COLO668 (cell line): ENCODE measurements at regions not wholly inside any gene's neighbourhood (a gene's known extent, or its start where the extent isn't known, plus 50 kb on each side); places are given as distances from the start of the nearest gene placed in this dataset.
A peak's percentile ranks its signal among the peaks of the same experiment; 100 is the strongest.
"Not testable (repeated sequence)": the region's sequence is repeated elsewhere in the genome, so short reads cannot be mapped to it uniquely, and the experiment has no call there.

Source experiments
- DNase-seq: peaks from one replicate; lab custom pipeline; 2025; ENCODE audit not compliant: unreplicated experiment; lab: John Stamatoyannopoulos, UW

DNA sequence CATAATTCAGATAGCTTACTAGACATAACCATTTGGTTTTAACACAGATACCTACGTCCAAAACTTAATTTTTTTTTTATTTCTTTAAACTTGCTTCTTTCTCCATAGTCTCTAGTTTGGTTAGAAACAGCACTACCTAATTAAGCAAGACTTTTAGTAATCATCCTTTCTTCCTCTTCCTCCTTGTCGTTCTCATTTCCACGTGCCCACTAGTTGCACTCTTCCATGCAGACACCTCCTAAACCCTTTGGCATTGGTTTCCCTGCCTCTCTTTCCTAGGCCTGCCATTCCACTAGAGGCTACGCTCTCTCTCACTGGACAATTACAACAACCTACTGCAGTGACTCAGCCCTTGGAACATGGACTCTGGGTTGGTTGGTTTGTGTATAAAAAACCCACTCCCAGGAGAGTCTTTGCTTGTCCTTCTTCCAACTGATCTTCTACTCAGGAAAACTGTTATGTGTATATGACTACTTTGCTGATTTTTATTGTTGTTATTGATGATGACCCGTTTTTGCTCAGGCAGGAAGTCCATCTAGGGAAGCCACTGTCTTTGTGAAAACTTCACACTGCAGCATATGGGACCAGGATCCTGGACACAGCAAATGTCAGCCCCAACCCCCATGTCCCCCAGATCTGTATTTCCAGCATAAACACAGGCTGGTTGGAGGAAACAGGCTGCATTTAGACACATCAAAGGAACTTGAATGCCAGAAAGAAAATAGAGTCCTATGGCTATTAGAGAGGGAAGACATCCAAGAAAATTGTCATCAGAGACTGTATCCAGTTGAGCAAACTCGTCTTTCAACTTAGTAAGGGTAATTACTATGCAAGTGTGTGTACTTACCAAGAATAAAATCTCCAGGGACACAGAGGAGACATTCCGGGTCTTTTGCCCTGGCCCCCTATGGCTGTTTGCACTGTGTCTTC, 503.2 kb downstream of the GADD45G start:
- DNase-seq: no peak

GRCh38 chr9:90112788-90113187, 508.0 kb downstream of the GADD45G start:
- DNase-seq: no peak

DNA sequence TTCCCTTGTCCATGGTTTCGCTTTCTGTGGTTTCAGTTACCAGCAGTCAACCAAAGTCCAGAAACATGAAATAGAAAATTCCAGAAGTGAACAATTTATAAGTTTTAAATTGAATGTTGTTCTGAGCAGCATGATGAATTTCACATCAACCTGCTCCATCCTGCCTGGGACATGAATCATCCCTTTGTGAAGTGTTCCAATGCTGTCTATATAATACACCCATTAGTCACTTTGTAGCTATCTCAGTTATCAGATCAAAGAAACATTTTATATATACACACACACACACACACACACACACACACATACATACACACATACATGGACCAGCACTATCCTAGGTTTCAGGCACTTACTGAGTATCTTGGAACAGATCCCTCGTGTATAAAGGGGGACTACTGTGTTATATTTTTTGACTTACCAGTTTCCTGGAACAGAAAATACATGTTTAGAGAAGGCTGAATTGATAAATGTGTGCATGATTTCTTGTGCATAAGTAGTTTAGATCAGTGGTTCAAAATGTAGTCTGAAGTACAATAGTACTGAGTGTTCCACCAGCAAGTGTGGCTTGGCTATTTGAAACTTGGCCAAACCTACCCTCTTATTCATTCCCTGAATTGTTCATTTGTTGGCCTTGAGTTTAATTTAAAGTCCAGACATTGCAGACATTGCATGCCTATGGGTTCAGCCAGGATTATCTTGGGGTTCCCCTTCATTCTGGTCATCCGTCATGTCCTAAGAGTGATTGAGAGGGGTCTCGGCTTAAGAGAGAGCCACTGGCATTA, 510.0 kb downstream of the GADD45G start:
- no peak for DNase-seq

DNA sequence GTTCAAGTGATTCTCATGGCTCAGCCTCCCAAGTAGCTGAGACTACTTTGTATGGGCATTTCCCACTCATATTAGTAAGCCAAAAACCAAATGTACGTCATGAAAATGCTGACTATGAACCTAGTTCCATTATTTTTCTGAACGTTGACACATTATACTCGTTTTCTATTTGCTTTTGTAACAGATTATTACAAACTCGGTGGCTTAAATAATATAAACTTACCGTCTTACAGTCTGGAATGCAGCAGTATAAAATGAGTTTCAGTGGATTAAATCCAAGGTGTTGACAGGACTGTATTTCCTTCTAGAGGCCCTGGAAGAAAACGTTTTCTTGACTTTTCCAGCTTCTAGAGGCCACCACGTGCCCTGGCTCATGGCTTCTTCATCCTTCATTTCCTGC, 517.0 kb downstream of the GADD45G start:
- no peak for DNase-seq

GRCh38 chr9:90124961-90125360, 517.7 kb downstream of the DIRAS2 start:
- peak; percentile 37 for DNase-seq

DNA sequence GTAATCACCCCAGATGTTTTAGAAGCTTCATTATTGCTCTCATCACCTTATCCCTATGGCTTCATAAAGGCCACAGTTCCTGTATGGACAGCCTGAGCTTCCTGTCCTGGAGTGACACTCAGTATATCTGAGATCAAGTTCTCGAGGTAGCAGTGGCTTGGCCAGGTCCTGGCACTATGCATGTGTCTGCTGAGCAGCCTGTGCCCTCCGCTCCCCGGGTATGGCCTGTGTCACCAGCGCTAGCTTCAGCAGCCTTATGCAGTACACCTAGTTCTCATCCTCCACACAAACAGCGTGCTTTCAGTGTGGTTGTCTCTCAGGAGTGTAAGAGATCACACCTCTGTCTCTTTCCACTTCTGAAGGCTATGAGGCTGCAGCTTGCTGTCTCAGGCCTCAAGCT, 514.7 kb downstream of the DIRAS2 start:
- DNase-seq: no peak

DNA sequence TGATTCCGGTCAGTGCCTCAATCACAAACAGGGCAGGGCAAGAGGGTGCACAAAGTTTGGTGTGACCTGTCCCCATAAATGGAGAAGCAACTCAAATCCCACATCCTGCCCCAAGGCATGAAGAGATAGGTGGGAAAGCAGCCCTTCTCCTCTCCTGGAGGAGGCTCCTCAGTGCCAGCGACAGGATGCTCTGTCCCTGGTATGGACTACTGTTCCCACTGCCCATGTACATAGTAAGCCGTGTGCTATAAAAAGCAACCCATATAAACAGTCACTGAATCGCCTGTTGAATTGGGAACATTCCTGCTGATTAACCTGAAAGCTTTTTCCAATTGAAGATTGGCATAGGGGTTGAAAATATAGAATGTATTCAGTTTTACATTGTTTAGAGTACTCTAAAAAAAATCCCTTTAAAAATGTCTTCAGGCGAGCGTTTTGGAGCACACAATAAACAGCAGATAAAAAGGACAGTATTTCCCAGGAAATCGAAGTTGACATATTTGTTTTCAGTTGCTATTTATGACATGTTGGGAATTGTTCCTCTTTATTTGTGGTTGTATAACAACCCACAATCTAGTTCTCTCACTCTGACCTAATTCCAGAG, 513.9 kb downstream of the DIRAS2 start:
- no peak for DNase-seq

GRCh38 chr9:90129446-90129845, 513.2 kb downstream of the DIRAS2 start:
- DNase-seq: no peak

- no peak for DNase-seq
These were observed 511.1 kb downstream of the DIRAS2 start for GRCh38 chr9:90131568-90131967.

DNA sequence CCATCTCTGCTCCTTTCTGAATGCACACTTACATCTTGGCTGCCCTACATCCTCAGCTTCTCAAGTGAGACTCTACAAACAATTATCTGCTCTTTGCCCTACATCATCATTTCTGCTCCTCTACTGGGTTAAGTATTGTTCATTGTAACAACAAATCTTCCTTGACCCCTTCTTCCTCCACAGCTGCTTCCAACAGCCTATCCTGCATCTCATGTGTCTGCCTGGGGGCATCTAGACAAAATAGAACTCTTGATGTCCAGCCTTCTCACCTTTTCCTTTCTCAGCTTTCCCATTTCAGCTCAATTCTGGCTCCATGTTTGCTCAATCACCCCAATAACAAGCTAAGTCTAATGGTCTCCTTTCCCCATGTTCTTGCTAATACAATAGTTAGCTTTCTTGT, 509.8 kb downstream of the DIRAS2 start:
- no peak for DNase-seq

GRCh38 chr9:90137801-90138200, 504.8 kb downstream of the DIRAS2 start:
- no peak for DNase-seq

GRCh38 chr9:90140131-90140818, 502.3 kb downstream of the DIRAS2 start:
- no peak for DNase-seq

DNA sequence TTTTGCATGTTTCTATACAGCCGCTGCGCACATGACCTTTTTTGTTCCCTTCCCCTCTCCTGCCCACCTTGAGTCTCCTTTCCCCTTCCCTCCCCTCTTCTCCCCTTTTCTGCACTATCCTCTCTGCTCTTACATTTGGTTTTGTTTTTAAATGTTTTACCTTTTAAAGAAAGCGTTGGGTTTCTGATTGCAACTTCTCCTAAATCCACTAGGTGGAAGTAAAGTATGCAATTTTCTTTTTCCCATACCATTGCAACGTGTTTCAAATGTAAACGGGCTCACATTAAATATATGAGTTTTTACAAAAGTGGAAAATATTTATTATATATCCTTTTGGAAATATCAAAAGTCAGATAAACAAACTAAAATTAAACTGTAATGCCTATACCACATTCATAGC, 500.9 kb downstream of the DIRAS2 start:
- no peak for DNase-seq

GRCh38 chr9:90142580-90142979, 500.0 kb downstream of the DIRAS2 start:
- peak; percentile 54 for DNase-seq

GRCh38 chr9:90147426-90147825, 495.2 kb downstream of the DIRAS2 start:
- no peak for DNase-seq

DNA sequence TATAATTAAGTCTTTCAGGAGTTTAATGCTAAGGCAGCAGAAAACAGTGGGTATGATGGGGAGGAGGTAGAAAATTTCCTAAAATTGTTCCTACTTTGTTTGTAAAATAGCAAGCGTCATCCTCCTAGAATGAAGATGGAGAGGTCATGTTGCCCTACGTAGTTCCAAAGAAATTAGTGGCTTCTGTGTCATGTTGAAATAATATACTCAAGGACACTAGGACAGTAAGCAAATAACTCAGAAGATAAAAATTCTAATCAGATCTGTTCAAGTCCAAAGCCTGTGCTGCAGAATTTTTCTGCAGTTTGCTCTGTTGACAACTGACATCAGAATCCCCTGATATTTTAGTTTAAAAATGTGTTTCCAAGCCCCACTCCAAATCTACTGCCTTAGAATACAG, 486.3 kb downstream of the DIRAS2 start:
- no peak for DNase-seq

- DNase-seq: no peak
These were observed 480.3 kb downstream of the DIRAS2 start for GRCh38 chr9:90162326-90162725.

DNA sequence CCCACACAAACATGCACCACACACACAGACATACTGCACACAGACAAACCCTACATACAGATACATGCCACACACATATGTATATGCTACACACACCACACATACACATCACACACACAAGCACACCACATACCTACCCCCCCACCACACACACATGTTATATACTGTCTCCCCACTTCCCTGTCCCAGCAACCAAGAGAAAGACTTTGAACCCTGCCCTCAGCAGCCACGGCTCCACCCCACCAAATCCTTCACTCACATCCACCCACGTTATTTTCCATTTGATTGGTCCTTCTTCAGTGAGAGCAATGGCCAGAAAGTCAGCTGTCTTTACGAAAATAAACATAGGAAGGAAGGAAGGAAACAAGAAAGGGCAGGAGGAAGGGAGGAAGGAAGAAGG, 479.8 kb downstream of the DIRAS2 start:
- no peak for DNase-seq

DNA sequence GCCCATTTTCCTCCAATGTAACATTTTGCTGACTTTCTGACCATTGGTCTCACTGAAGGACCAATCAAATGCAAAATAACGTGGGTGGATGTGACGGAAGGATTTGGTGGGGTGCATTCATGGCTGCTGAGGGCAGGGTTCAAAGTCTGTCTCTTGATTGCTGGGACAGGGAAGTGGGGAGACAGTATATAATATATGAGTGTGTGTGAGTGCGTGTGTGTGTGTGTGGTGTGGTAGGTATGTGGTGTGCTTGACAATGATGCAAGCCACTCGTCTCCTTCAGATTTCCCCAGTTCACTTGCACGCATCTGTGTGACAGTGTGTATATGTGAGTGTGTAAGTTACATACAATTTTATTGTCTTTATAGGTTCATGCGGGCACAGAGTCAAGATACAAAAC, 477.3 kb downstream of the DIRAS2 start:
- no peak for DNase-seq

- DNase-seq: not testable (repeated sequence)
These were observed 476.2 kb downstream of the DIRAS2 start for GRCh38 chr9:90166374-90166773.

DNA sequence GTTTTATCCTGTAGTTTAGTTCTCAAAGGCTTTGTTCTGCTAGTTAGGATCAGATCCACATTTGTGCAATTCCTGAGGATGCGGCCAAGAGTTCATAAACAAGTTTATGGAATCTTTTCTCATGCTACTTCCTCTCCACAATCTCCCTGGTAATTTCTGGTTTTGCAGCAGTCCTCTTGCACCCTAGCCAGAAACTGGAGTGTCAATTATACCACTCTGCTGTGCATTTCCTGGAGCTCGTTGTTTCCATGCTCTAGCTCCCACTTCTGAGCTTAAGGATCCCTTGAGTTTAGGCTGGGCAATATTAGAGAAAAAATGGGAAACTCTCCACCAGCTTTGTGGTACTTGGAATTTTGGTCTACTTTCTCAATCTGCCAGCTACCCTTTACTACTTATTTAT, 474.7 kb downstream of the DIRAS2 start:
- DNase-seq: no peak
